GM19467 (cell line): ENCODE measurements at regions not wholly inside any gene's neighbourhood (a gene's known extent, or its start where the extent isn't known, plus 50 kb on each side); places are given as distances from the start of the nearest gene placed in this dataset.
"Not testable (repeated sequence)": the region's sequence is repeated elsewhere in the genome, so short reads cannot be mapped to it uniquely, and the experiment has no call there.

ENCODE experiments used
- ATAC-seq: cut with Tn5 transposase; IDR thresholded peaks from one replicate; pipeline ENCODE4 v1.9.1; 2021; ENCODE audit warnings: mild to moderate bottlenecking, moderate library complexity; ENCODE audit not compliant: unreplicated experiment

GRCh38 chr3:8298021-8298954, 203.3 kb upstream of the LMCD1 start:
- ATAC-seq = no peak

- ATAC-seq = no peak
Measured at GRCh38 chr3:8301977-8302735, 199.5 kb upstream of the LMCD1 start.

- ATAC-seq = no peak
Measured at GRCh38 chr3:8303466-8303865, 198.2 kb upstream of the LMCD1 start.

GRCh38 chr3:8305371-8305770, 196.3 kb upstream of the LMCD1 start:
- no peak for ATAC-seq

- no peak for ATAC-seq
Measured at GRCh38 chr3:8307545-8308110, 194.0 kb upstream of the LMCD1 start.

- no peak for ATAC-seq
Measured at GRCh38 chr3:8311321-8311720, 190.3 kb upstream of the LMCD1 start.

- no peak for ATAC-seq
Measured at GRCh38 chr3:8312685-8313084, 188.9 kb upstream of the LMCD1 start.

- ATAC-seq = no peak
Measured at GRCh38 chr3:8313560-8314267, 187.9 kb upstream of the LMCD1 start.

GRCh38 chr3:8315526-8315925, 186.1 kb upstream of the LMCD1 start:
- not testable (repeated sequence) for ATAC-seq

GRCh38 chr3:8317661-8318649, 183.7 kb upstream of the LMCD1 start:
- no peak for ATAC-seq

- ATAC-seq = no peak
Measured at GRCh38 chr3:8319935-8320634, 181.5 kb upstream of the LMCD1 start.

GRCh38 chr3:8320711-8321458, 180.7 kb upstream of the LMCD1 start:
- ATAC-seq = no peak

GRCh38 chr3:8324747-8325146, 176.9 kb upstream of the LMCD1 start:
- ATAC-seq = peak; percentile 81

- no peak for ATAC-seq
Measured at GRCh38 chr3:8325306-8325705, 176.3 kb upstream of the LMCD1 start.

GRCh38 chr3:8325833-8326232, 175.8 kb upstream of the LMCD1 start:
- not testable (repeated sequence) for ATAC-seq

- ATAC-seq = no peak
Measured at GRCh38 chr3:8327739-8328138, 173.9 kb upstream of the LMCD1 start.

- ATAC-seq = no peak
Measured at GRCh38 chr3:8328967-8329366, 172.7 kb upstream of the LMCD1 start.

GRCh38 chr3:8329598-8329997, 172.0 kb upstream of the LMCD1 start:
- ATAC-seq = no peak

- no peak for ATAC-seq
Measured at GRCh38 chr3:8336456-8336855, 165.2 kb upstream of the LMCD1 start.
